PC-3 (cell line): ENCODE measurements at regions not wholly inside any gene's neighbourhood (a gene's known extent, or its start where the extent isn't known, plus 50 kb on each side); places are given as distances from the start of the nearest gene placed in this dataset.

ENCODE experiments used
- ATAC-seq: fragments of 200-7000 bp; cut with Tn5 transposase; 2 replicates; pipeline ENCODE4 v1.9.1; 2020; ENCODE audit warnings: mild to moderate bottlenecking, moderate library complexity
- BruUV-seq: library from RNA; stranded (reverse); fragments of 400-500 nt; replicated peaks from 2 replicates; lab custom pipeline; 2021; lab: Mats Ljungman, UMichigan
- CTCF ChIA-PET: fragments of 300-600 bp; sonication (Branson Sonifier 250); formaldehyde crosslinking; loops from one replicate; lab custom pipeline; 2022; ENCODE audit warnings: antibody characterized with exemption; lab: Charles Lee
- POLR2A ChIA-PET: fragments of 300-600 bp; sonication (Branson Sonifier 250); formaldehyde crosslinking; loops from one replicate; lab custom pipeline; 2022; ENCODE audit warnings: antibody characterized with exemption; ENCODE audit not compliant: unreplicated experiment; lab: Charles Lee
- DNase-seq: peaks from one replicate; pipeline ENCODE4 v3.0.0-alpha.2; 2015
- H2AFZ ChIP-seq: fragments of 300-600 bp; sonication (generic); 2 replicates; pipeline ENCODE4 v1.6.0; 2016; ENCODE audit warnings: antibody characterized with exemption, low read length
- H3F3A ChIP-seq: fragments of 300-600 bp; sonication (generic); one replicate; pipeline ENCODE4 v1.6.0; 2017; ENCODE audit warnings: antibody characterized with exemption, low read length, control low read depth, mild to moderate bottlenecking; ENCODE audit not compliant: unreplicated experiment
- H3K27ac ChIP-seq: fragments of 300-600 bp; sonication (generic); 2 replicates; pipeline ENCODE4 v1.5.1; 2016; ENCODE audit warnings: mild to moderate bottlenecking, low read length
- H3K27me3 ChIP-seq: fragments of 300-600 bp; sonication (generic); 2 replicates; pipeline ENCODE4 v1.6.1; 2016; ENCODE audit warnings: low read length, mixed read lengths
- H3K36me3 ChIP-seq: fragments of 300-600 bp; sonication (generic); 2 replicates; pipeline ENCODE4 v1.6.1; 2016; ENCODE audit warnings: low read depth, mixed run types, low read length, mixed read lengths
- H3K4me1 ChIP-seq: fragments of 300-600 bp; sonication (generic); 2 replicates; pipeline ENCODE4 v1.5.1; 2016; ENCODE audit warnings: low read length; ENCODE audit not compliant: insufficient read depth
- H3K4me2 ChIP-seq: fragments of 300-600 bp; sonication (generic); 2 replicates; pipeline ENCODE4 v1.6.0; 2016; ENCODE audit warnings: low read length
- H3K4me3 ChIP-seq: fragments of 300-600 bp; sonication (generic); 2 replicates; pipeline ENCODE4 v1.5.1; 2016; ENCODE audit warnings: mild to moderate bottlenecking, low read length, mixed read lengths
- H3K79me2 ChIP-seq: fragments of 300-600 bp; sonication (generic); 2 replicates; pipeline ENCODE4 v1.6.1; 2017; ENCODE audit warnings: low read length, mixed read lengths
- H3K9ac ChIP-seq: fragments of 300-600 bp; sonication (generic); 2 replicates; pipeline ENCODE4 v1.6.0; 2016; ENCODE audit warnings: mild to moderate bottlenecking, low read length
- H3K9me2 ChIP-seq: fragments of 300-600 bp; sonication (generic); replicated peaks from 2 replicates; pipeline ENCODE4 v1.6.1; 2016; ENCODE audit warnings: mixed run types, low read length, mixed read lengths
- H3K9me3 ChIP-seq: fragments of 300-600 bp; sonication (generic); 2 replicates; pipeline ENCODE4 v1.6.1; 2016; ENCODE audit warnings: low read length, mixed read lengths
- H4K20me1 ChIP-seq: fragments of 300-600 bp; sonication (generic); 2 replicates; pipeline ENCODE4 v1.6.1; 2016; ENCODE audit warnings: low read length, mixed read lengths
- EZH2 ChIP-seq: fragments of 300-600 bp; sonication (generic); IDR thresholded peaks from one replicate; pipeline ENCODE4 v1.6.1; 2017; ENCODE audit warnings: antibody characterized with exemption, mild to moderate bottlenecking, low read length; ENCODE audit not compliant: unreplicated experiment
- EZH2phosphoT487 ChIP-seq: fragments of 300-600 bp; sonication (generic); IDR thresholded peaks from 2 replicates; pipeline ENCODE4 v1.6.1; 2018; ENCODE audit warnings: mild to moderate bottlenecking, antibody characterized with exemption, low read length, borderline replicate concordance
- intact Hi-C: fragments of 100-400 bp; cut with micrococcal nuclease; formaldehyde crosslinking; loops from 2 replicates; pipeline ENCODE4 v1.9.0; 2023
- TF ChIP-seq, protein P1 (sequence below): fragments of 300-600 bp; sonication (generic); conservative IDR thresholded peaks from 2 replicates; pipeline ENCODE4 v1.5.1; 2017; ENCODE audit warnings: antibody characterized with exemption, low read depth, mild to moderate bottlenecking, low read length

- no peaks in the 10 kb centered on the region for H3K36me3 ChIP-seq
- H3K9me3 ChIP-seq: no peaks in the 10 kb centered on the region
- H3K9ac ChIP-seq: no peak overlapping the region
- H3K4me1 ChIP-seq: no peaks in the 10 kb centered on the region
- H4K20me1 ChIP-seq: no peaks in the 10 kb centered on the region
- ATAC-seq (no peak), DNase-seq (no peak)
- no peak overlapping the region for H3K4me2 ChIP-seq
- no peak overlapping the region for H2AFZ ChIP-seq
- H3F3A ChIP-seq: no peaks in the 10 kb centered on the region
- H3K27ac ChIP-seq: no peak overlapping the region
- POLR2A ChIA-PET: no interaction called here
- no peaks in the 10 kb centered on the region for H3K79me2 ChIP-seq
- no peaks in the 10 kb centered on the region for H3K27me3 ChIP-seq
- H3K4me3 ChIP-seq: no peak overlapping the region
- no peak for TF ChIP-seq EZH2
- TF ChIP-seq, protein P1, sequence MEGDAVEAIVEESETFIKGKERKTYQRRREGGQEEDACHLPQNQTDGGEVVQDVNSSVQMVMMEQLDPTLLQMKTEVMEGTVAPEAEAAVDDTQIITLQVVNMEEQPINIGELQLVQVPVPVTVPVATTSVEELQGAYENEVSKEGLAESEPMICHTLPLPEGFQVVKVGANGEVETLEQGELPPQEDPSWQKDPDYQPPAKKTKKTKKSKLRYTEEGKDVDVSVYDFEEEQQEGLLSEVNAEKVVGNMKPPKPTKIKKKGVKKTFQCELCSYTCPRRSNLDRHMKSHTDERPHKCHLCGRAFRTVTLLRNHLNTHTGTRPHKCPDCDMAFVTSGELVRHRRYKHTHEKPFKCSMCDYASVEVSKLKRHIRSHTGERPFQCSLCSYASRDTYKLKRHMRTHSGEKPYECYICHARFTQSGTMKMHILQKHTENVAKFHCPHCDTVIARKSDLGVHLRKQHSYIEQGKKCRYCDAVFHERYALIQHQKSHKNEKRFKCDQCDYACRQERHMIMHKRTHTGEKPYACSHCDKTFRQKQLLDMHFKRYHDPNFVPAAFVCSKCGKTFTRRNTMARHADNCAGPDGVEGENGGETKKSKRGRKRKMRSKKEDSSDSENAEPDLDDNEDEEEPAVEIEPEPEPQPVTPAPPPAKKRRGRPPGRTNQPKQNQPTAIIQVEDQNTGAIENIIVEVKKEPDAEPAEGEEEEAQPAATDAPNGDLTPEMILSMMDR: no peak
- TF ChIP-seq EZH2phosphoT487: no peak
- no peaks in the 10 kb centered on the region for H3K9me2 ChIP-seq
- intact Hi-C loops: no loop called here
- no TSS peak for BruUV-seq
- CTCF ChIA-PET: interaction anchor here (0.7 kb wide), 1 partner anchor 25 kb away, joined by 8 read pairs; no protein-coding TSS in a partner anchor
Measured at GRCh38 chr2:20132990-20133535, 81.6 kb upstream of the LAPTM4A start.

DNA sequence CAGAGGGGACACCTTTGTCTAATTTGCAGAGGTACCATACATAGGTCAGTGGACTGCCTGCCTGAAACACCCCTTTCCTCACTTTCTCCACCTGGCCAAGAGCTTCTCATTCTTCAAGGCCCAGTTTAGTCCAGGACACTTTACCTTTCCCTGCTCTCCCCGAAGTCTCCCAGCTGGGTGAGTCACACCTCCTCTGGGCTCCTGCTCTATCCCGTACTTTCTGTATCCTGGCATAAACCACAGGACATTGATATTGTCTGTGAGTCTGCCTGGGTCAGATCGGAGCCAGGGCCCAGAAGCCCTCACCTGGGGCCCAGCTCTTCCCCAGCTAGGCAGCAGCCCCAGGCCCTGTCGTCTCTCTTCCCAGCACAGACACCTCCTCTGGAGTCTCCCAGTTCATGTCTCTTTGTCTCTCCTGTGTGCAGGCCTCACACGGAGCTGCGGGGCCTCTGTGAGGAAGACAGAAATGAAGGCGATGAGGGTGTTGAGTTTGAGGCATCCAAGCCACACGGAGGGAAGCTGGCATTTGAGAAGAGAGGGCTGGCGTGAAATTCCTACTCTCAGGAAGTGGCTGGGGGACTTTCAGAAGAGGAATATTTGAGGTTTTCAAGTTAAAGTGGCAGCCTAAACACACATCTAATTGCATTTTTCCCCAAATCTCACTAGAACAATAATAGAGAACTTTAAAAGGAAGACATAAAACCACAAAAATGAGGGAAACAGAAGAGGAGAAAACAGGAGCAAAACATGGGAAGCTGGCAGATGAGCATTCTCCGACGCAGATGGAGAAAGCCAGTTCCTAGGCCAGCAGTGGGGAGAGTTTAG, 79.6 kb upstream of the LAPTM4A start:
- CTCF ChIA-PET: no interaction called here
- H3K9ac ChIP-seq: no peak overlapping the region
- no peak overlapping the region for H3K4me3 ChIP-seq
- ATAC-seq: no peak
- no peaks in the 10 kb centered on the region for H4K20me1 ChIP-seq
- no peak overlapping the region for H2AFZ ChIP-seq
- no peak for TF ChIP-seq EZH2phosphoT487
- no peak for TF ChIP-seq EZH2
- TF ChIP-seq, protein P1: no peak
- H3K9me3 ChIP-seq: no peaks in the 10 kb centered on the region
- H3K4me1 ChIP-seq: peaks cover 4% of the 10 kb centered on the region; the same call in 1 of the 2 replicates
- H3K79me2 ChIP-seq: no peaks in the 10 kb centered on the region
- H3K9me2 ChIP-seq: no peaks in the 10 kb centered on the region
- BruUV-seq: no TSS peak
- POLR2A ChIA-PET: no interaction called here
- intact Hi-C loops: no loop called here
- no peak overlapping the region for H3K27ac ChIP-seq
- no peak overlapping the region for H3K4me2 ChIP-seq
- H3K27me3 ChIP-seq: no peaks in the 10 kb centered on the region
- H3K36me3 ChIP-seq: no peaks in the 10 kb centered on the region
- H3F3A ChIP-seq: no peaks in the 10 kb centered on the region
- no peak for DNase-seq

DNA sequence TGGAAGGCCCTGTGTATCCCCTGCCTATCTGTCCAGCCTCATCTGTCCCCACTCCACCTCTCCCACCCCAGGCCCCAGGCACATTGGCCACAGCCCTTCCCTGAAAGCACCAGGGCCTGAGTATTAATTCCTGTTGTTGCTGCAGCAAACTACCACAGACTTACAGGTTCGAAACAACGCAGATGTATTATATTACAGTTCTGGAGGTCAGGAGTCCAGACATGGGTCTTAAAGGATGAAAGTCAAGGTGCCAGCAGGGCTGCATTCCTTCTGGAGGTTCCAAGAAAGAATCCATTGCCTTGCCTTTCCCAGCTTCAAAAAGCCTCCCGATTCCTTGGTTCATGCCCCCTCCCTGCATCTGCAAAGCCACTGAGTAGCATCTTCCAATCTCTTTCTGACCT, 78.7 kb upstream of the LAPTM4A start:
- DNase-seq: no peak
- Histone ChIP-seq H3K4me2 (no peak overlapping the region), H3K9me3 (no peaks in the 10 kb centered on the region), H3K9me2 (no peaks in the 10 kb centered on the region), H3K4me1 (peaks cover 8% of the 10 kb centered on the region; the same call in 1 of the 2 replicates), H3K27me3 (no peaks in the 10 kb centered on the region), H2AFZ (no peak overlapping the region), H3K4me3 (no peak overlapping the region), H3K27ac (no peak overlapping the region), H4K20me1 (no peaks in the 10 kb centered on the region), H3K36me3 (no peaks in the 10 kb centered on the region), H3K9ac (no peak overlapping the region), H3K79me2 (no peaks in the 10 kb centered on the region), H3F3A (no peaks in the 10 kb centered on the region)
- TF ChIP-seq, protein P1: no peak
- TF ChIP-seq EZH2phosphoT487 (no peak), EZH2 (no peak)
- CTCF ChIA-PET: no interaction called here
- POLR2A ChIA-PET: no interaction called here
- BruUV-seq: no TSS peak
- no peak for ATAC-seq
- intact Hi-C loops: no loop called here
